Liver (tissue), 8 donors: ENCODE measurements at regions not wholly inside any gene's neighbourhood (a gene's known extent, or its start where the extent isn't known, plus 50 kb on each side); places are given as distances from the start of the nearest gene placed in this dataset.

Experiments
- DNase-seq: peaks from one replicate; pipeline ENCODE4 v3.0.0-alpha.2; 2017; ENCODE audit warnings: low spot score
- H3K27ac ChIP-seq, 2 donors: one replicate each; pipeline ENCODE4 v1.7.0; 2013; ENCODE audit warnings: inconsistent platforms in 2 of 2, low read length in 2 of 2, control low read depth in 1 of 2, low read depth in 1 of 2, mild to moderate bottlenecking in 1 of 2
- H3K27me3 ChIP-seq, 4 donors: one replicate each; pipeline versions ENCODE4 v1.6.1 to v1.7.0; 2013; ENCODE audit warnings: low read length in 3 of 4, inconsistent platforms in 1 of 4, mild to moderate bottlenecking in 1 of 4, moderate library complexity in 1 of 4; ENCODE audit not compliant: control insufficient read depth in 4 of 4, insufficient read depth in 4 of 4
- H3K36me3 ChIP-seq, 4 donors: one replicate each; pipeline versions ENCODE4 v1.6.1 to v1.7.0; 2013; ENCODE audit warnings: low read length in 3 of 4, mild to moderate bottlenecking in 3 of 4, low read depth in 1 of 4, moderate library complexity in 1 of 4; ENCODE audit not compliant: control insufficient read depth in 4 of 4, insufficient read depth in 3 of 4
- H3K4me1 ChIP-seq, 4 donors: one replicate each; pipeline versions ENCODE4 v1.6.1 to v1.7.0; 2013; ENCODE audit warnings: low read length in 3 of 4, mild to moderate bottlenecking in 3 of 4, moderate library complexity in 1 of 4; ENCODE audit not compliant: control insufficient read depth in 4 of 4, insufficient read depth in 4 of 4
- H3K4me3 ChIP-seq, 3 donors: one replicate each; pipeline versions ENCODE4 v1.6.1 to v1.7.0; 2013; ENCODE audit warnings: low read length in 3 of 3, control low read depth in 1 of 3, low read depth in 1 of 3, mild to moderate bottlenecking in 1 of 3
- H3K9ac ChIP-seq, 2 donors: one replicate each; pipeline ENCODE4 v1.7.0; 2013; ENCODE audit warnings: low read length in 2 of 2, mild to moderate bottlenecking in 2 of 2, moderate library complexity in 2 of 2, control low read depth in 1 of 2, low read depth in 1 of 2
- H3K9me3 ChIP-seq, 4 donors: one replicate each; pipeline versions ENCODE4 v1.6.1 to v1.7.0; 2013; ENCODE audit warnings: low read length in 3 of 4; ENCODE audit not compliant: control insufficient read depth in 4 of 4
- ATF3 ChIP-seq: IDR thresholded peaks from 2 replicates; pipeline ENCODE4 v1.6.1; 2016; ENCODE audit warnings: antibody characterized with exemption
- CTCF ChIP-seq: fragments of 150-350 bp; IDR thresholded peaks from 2 replicates; pipeline ENCODE4 v1.5.1; 2017; ENCODE audit warnings: improper control_type of control experiment, low read depth, low read length; ENCODE audit not compliant: missing input control
- EGR1 ChIP-seq, 2 donors: IDR thresholded peaks; 2 replicates each; pipeline ENCODE4 v1.6.1; 2016 to 2018; ENCODE audit warnings: antibody characterized with exemption in 2 of 2, low read depth in 2 of 2
- FOXA1 ChIP-seq: IDR thresholded peaks from 2 replicates; pipeline ENCODE4 v1.6.1; 2016; ENCODE audit warnings: antibody characterized with exemption
- FOXA2 ChIP-seq: IDR thresholded peaks from 2 replicates; pipeline ENCODE4 v1.6.1; 2016; ENCODE audit warnings: antibody characterized with exemption
- GABPA ChIP-seq, 2 donors: IDR thresholded peaks in 1 of 2; conservative IDR thresholded peaks in 1 of 2; 2 replicates each; pipeline ENCODE4 v1.6.1; 2016; ENCODE audit warnings: antibody characterized with exemption in 2 of 2, mild to moderate bottlenecking in 1 of 2, moderate library complexity in 1 of 2
- HNF4A ChIP-seq, 2 donors: conservative IDR thresholded peaks; 2 replicates each; pipeline ENCODE4 v1.6.1; 2016; ENCODE audit warnings: antibody characterized with exemption in 2 of 2, mild to moderate bottlenecking in 2 of 2
- HNF4G ChIP-seq: IDR thresholded peaks from 2 replicates; pipeline ENCODE4 v1.6.1; 2016; ENCODE audit warnings: antibody characterized with exemption
- JUND ChIP-seq, 2 donors: IDR thresholded peaks; 2 replicates each; pipeline ENCODE4 v1.6.1; 2016; ENCODE audit warnings: antibody characterized with exemption in 2 of 2
- MAX ChIP-seq: IDR thresholded peaks from 2 replicates; pipeline ENCODE4 v1.6.1; 2016; ENCODE audit warnings: antibody characterized with exemption
- NR2F2 ChIP-seq: IDR thresholded peaks from 2 replicates; pipeline ENCODE4 v1.6.1; 2016; ENCODE audit warnings: antibody characterized with exemption
- RAD21 ChIP-seq, 2 donors: IDR thresholded peaks; 2 replicates each; pipeline ENCODE4 v1.6.1; 2016; ENCODE audit warnings: antibody characterized with exemption in 2 of 2, mild to moderate bottlenecking in 2 of 2
- REST ChIP-seq: IDR thresholded peaks from 2 replicates; pipeline ENCODE4 v1.6.1; 2016; ENCODE audit warnings: antibody characterized with exemption, mild to moderate bottlenecking
- RXRA ChIP-seq, 2 donors: IDR thresholded peaks; 2 replicates each; pipeline ENCODE4 v1.6.1; 2017 to 2018; ENCODE audit warnings: antibody characterized with exemption in 2 of 2, mild to moderate bottlenecking in 1 of 2
- SP1 ChIP-seq: IDR thresholded peaks from 2 replicates; pipeline ENCODE4 v1.6.1; 2018; ENCODE audit warnings: antibody characterized with exemption, mild to moderate bottlenecking
- TAF1 ChIP-seq: conservative IDR thresholded peaks from 2 replicates; pipeline ENCODE4 v1.6.1; 2016; ENCODE audit warnings: antibody characterized with exemption, mild to moderate bottlenecking
- YY1 ChIP-seq: IDR thresholded peaks from 2 replicates; pipeline ENCODE4 v1.6.1; 2016; ENCODE audit warnings: antibody characterized with exemption, mild to moderate bottlenecking
- ZBTB33 ChIP-seq: IDR thresholded peaks from 2 replicates; pipeline ENCODE4 v1.6.1; 2016; ENCODE audit warnings: antibody characterized with exemption
- WGBS: extraction: QIAGEN DNeasy Blood & Tissue Kit; methylation state at CpG from one replicate; pipeline ENCODE4 v1.1.7; 2013; 5-methylcytosine and 5-hydroxymethylcytosine counted together
- donor health status: healthy.
- donor health status: healthy.
- donor health status: healthy.
- donor health status: healthy.
- donor health status: healthy.

- 98% methylated on average over 1 of the region's 1 CpG for WGBS
- TF ChIP-seq RAD21 (IDR thresholded peaks at IDR 0.05), result no peak
- no peak for TF ChIP-seq YY1
- no peak for TF ChIP-seq RXRA (IDR thresholded peaks at IDR 0.05)
- TF ChIP-seq FOXA2, result no peak
- no peak for TF ChIP-seq NR2F2
- no peak for TF ChIP-seq CTCF
- no peaks in the 10 kb centered on the region for H3K9me3 ChIP-seq
- no peak overlapping the region for H3K4me3 ChIP-seq
- peaks cover 4 to 14% (median 14%) of the 10 kb centered on the region in 4 donors for H3K4me1 ChIP-seq
- no peak overlapping the region for H3K27ac ChIP-seq
- DNase-seq, result no peak
- H3K27me3 ChIP-seq, result no peaks in the 10 kb centered on the region
- H3K9ac ChIP-seq, result no peak overlapping the region
- H3K36me3 ChIP-seq, result no peaks in the 10 kb centered on the region
Measured at GRCh38 chr3:72563690-72564370, 284.4 kb downstream of the SHQ1 start.

- H3K27ac ChIP-seq, result no peak overlapping the region
- no peaks in the 10 kb centered on the region for H3K36me3 ChIP-seq
- TF ChIP-seq HNF4A (conservative IDR thresholded peaks at IDR 0.05), result no peak
- TF ChIP-seq NR2F2, result no peak
- no peak for TF ChIP-seq FOXA1
- TF ChIP-seq EGR1 (IDR thresholded peaks at IDR 0.05; ENCODE audit: low read depth in 2 of 2), result no peak
- TF ChIP-seq JUND (IDR thresholded peaks at IDR 0.05), result no peak
- TF ChIP-seq GABPA (IDR thresholded peaks at IDR 0.05 in 1 of 2, conservative IDR thresholded peaks at IDR 0.05 in 1 of 2), result no peak
- TF ChIP-seq SP1, result no peak
- no peak for TF ChIP-seq RAD21 (IDR thresholded peaks at IDR 0.05)
- TF ChIP-seq MAX, result no peak
- no peak for TF ChIP-seq CTCF
- TF ChIP-seq ZBTB33, result no peak
- TF ChIP-seq REST, result no peak
- no peak for TF ChIP-seq RXRA (IDR thresholded peaks at IDR 0.05)
- no peak for TF ChIP-seq YY1
- TF ChIP-seq HNF4G, result no peak
- TF ChIP-seq ATF3, result no peak
- TF ChIP-seq TAF1, result no peak
- TF ChIP-seq FOXA2, result no peak
Measured at GRCh38 chr3:72560846-72561675, 287.2 kb downstream of the SHQ1 start.

More at GRCh38 chr3:72560846-72561675, 287.2 kb downstream of the SHQ1 start:
- Histone ChIP-seq H3K9me3 (no peaks in the 10 kb centered on the region), H3K4me3 (no peak overlapping the region), H3K9ac (no peak overlapping the region), H3K4me1 (no peaks in the 10 kb centered on the region), H3K27me3 (no peaks in the 10 kb centered on the region)
- 96% methylated on average over 8 of the region's 8 CpGs for WGBS
- DNase-seq, result no peak
